Mucosa of descending colon (tissue), 3 donors: ENCODE measurements at regions not wholly inside any gene's neighbourhood (a gene's known extent, or its start where the extent isn't known, plus 50 kb on each side); places are given as distances from the start of the nearest gene placed in this dataset.

ENCODE experiments used
- ATAC-seq: fragments of 200-7000 bp; cut with Tn5 transposase; one replicate; pipeline ENCODE4 v1.9.1; 2020; ENCODE audit warnings: mild to moderate bottlenecking, moderate library complexity
- DNase-seq, 3 donors: peaks; one replicate each; pipeline ENCODE4 v3.0.0-alpha.2; 2020
- H3K36me3 ChIP-seq: fragments of 200-600 bp; one replicate; pipeline ENCODE4 v1.8.0; 2021; ENCODE audit warnings: low read depth, mild to moderate bottlenecking
- H3K4me1 ChIP-seq: fragments of 200-600 bp; one replicate; pipeline ENCODE4 v1.8.0; 2021; ENCODE audit warnings: low read depth, mild to moderate bottlenecking
- H3K4me3 ChIP-seq: fragments of 200-600 bp; one replicate; pipeline ENCODE4 v1.8.0; 2021; ENCODE audit warnings: mild to moderate bottlenecking
- H3K9me3 ChIP-seq: fragments of 200-600 bp; one replicate; pipeline ENCODE4 v1.8.0; 2021; ENCODE audit warnings: mild to moderate bottlenecking
- CTCF ChIP-seq: fragments of 200-600 bp; IDR thresholded peaks from one replicate; pipeline ENCODE4 v1.8.0; 2022; ENCODE audit warnings: antibody characterized with exemption, mild to moderate bottlenecking
- intact Hi-C, 2 donors: fragments of 100-400 bp; cut with DNase I in 1 of 2; cut with micrococcal nuclease in 1 of 2; formaldehyde crosslinking; loops; one replicate each; pipeline versions ENCODE4 v1.11.0 to v1.11.1; 2022; cut with DNase I, micrococcal nuclease
- donor health status: DM: no; HTN: no; CAD: no; lungs with moderate emphysema.
- donor health status: DM: no; HTN: no; CAD: no.
- donor health status: DM: no; HTN: yes; CAD: no.

- ATAC-seq (no peak), DNase-seq (no peak)
- Histone ChIP-seq H3K9me3 (no peaks in the 10 kb centered on the region), H3K36me3 (no peaks in the 10 kb centered on the region), H3K4me1 (no peaks in the 10 kb centered on the region), H3K4me3 (no peak overlapping the region)
- intact Hi-C loops: no loop called here
- no peak for TF ChIP-seq CTCF
Observed at GRCh38 chr1:57512386-57512785, 88.5 kb upstream of the DAB1 start.

- no peaks in the 10 kb centered on the region for H3K4me1 ChIP-seq
- no peak for TF ChIP-seq CTCF
- DNase-seq (no peak), ATAC-seq (no peak)
- no peaks in the 10 kb centered on the region for H3K9me3 ChIP-seq
- intact Hi-C loops: no loop called here
- H3K36me3 ChIP-seq: no peaks in the 10 kb centered on the region
- no peak overlapping the region for H3K4me3 ChIP-seq
Observed at GRCh38 chr1:57506941-57507340, 83.1 kb upstream of the DAB1 start.

GRCh38 chr1:57503337-57503736, 79.5 kb upstream of the DAB1 start:
- ATAC-seq: peak; percentile 77
- no peaks in the 10 kb centered on the region for H3K36me3 ChIP-seq
- intact Hi-C loops: no loop called here
- TF ChIP-seq CTCF: no peak
- DNase-seq: peak in 1 of 3 donors; percentile 12
- no peaks in the 10 kb centered on the region for H3K9me3 ChIP-seq
- no peaks in the 10 kb centered on the region for H3K4me1 ChIP-seq
- no peak overlapping the region for H3K4me3 ChIP-seq

- H3K36me3 ChIP-seq: no peaks in the 10 kb centered on the region
- no peak overlapping the region for H3K4me3 ChIP-seq
- intact Hi-C loops: no loop called here
- H3K9me3 ChIP-seq: no peaks in the 10 kb centered on the region
- no peak for TF ChIP-seq CTCF
- ATAC-seq (no peak), DNase-seq (no peak)
- no peaks in the 10 kb centered on the region for H3K4me1 ChIP-seq
Observed at GRCh38 chr1:57500136-57500830, 76.4 kb upstream of the DAB1 start.

GRCh38 chr1:57494530-57495079, 70.7 kb upstream of the DAB1 start:
- DNase-seq (no peak), ATAC-seq (no peak)
- intact Hi-C loops: no loop called here
- H3K4me1 ChIP-seq: no peaks in the 10 kb centered on the region
- no peak for TF ChIP-seq CTCF
- H3K36me3 ChIP-seq: no peaks in the 10 kb centered on the region
- H3K9me3 ChIP-seq: no peaks in the 10 kb centered on the region
- H3K4me3 ChIP-seq: no peak overlapping the region
